ENCODE measurements at regions not wholly inside any gene's neighbourhood (a gene's known extent, or its start where the extent isn't known, plus 50 kb on each side); places are given as distances from the start of the nearest gene placed in this dataset.

- no peak overlapping the region for H3K27ac ChIP-seq (ENCODE audit: low read depth in 2 of 2, low read length in 2 of 2)
- no peak overlapping the region for H3K4me3 ChIP-seq (ENCODE audit: low read length in 3 of 3)
- no peaks in the 10 kb centered on the region for H3K36me3 ChIP-seq (ENCODE audit: control insufficient read depth in 2 of 3, insufficient read depth in 3 of 3, low read length in 3 of 3)
- FAIRE-seq (no peak), DNase-seq (no peak)
- intact Hi-C loops (cut with DNase I) = no loop called here
- no peaks in the 10 kb centered on the region for H3K9me3 ChIP-seq (ENCODE audit: control insufficient read depth in 2 of 3, insufficient read depth in 1 of 3, low read length in 3 of 3)
- no peak for TF ChIP-seq CTCF (IDR thresholded peaks at IDR 0.05; ENCODE audit: borderline replicate concordance, extremely low read depth, insufficient read depth)
- peaks cover 0 to 6% (median 3%) of the 10 kb centered on the region in 3 donors for H3K4me1 ChIP-seq (ENCODE audit: control insufficient read depth in 2 of 3, insufficient read depth in 2 of 3, low read depth in 1 of 3, low read length in 3 of 3)
- H3K27me3 ChIP-seq (ENCODE audit: control insufficient read depth, insufficient read depth, low read length) = no peaks in the 10 kb centered on the region
- H3K9ac ChIP-seq (ENCODE audit: low read length in 3 of 3) = no peak overlapping the region
Observed at GRCh38 chr6:11329726-11330412, 97.4 kb upstream of the NEDD9 start.

- DNase-seq (peak in 1 of 5 donors; percentile 46), FAIRE-seq (no peak)
- Histone ChIP-seq H3K9me3 (ENCODE audit: control insufficient read depth in 2 of 3, insufficient read depth in 1 of 3, low read length in 3 of 3) (no peaks in the 10 kb centered on the region), H3K27me3 (ENCODE audit: control insufficient read depth, insufficient read depth, low read length) (no peaks in the 10 kb centered on the region), H3K9ac (ENCODE audit: low read length in 3 of 3) (no peak overlapping the region), H3K4me3 (ENCODE audit: low read length in 3 of 3) (no peak overlapping the region), H3K36me3 (ENCODE audit: control insufficient read depth in 2 of 3, insufficient read depth in 3 of 3, low read length in 3 of 3) (no peaks in the 10 kb centered on the region), H3K27ac (ENCODE audit: low read depth in 2 of 2, low read length in 2 of 2) (no peak overlapping the region), H3K4me1 (ENCODE audit: control insufficient read depth in 2 of 3, insufficient read depth in 2 of 3, low read depth in 1 of 3, low read length in 3 of 3) (peaks cover 0 to 12% (median 5%) of the 10 kb centered on the region in 3 donors)
- intact Hi-C loops (cut with DNase I) = no loop called here
- TF ChIP-seq CTCF (IDR thresholded peaks at IDR 0.05; ENCODE audit: borderline replicate concordance, extremely low read depth, insufficient read depth) = no peak
Observed at GRCh38 chr6:11328613-11329247, 96.3 kb upstream of the NEDD9 start.

DNA sequence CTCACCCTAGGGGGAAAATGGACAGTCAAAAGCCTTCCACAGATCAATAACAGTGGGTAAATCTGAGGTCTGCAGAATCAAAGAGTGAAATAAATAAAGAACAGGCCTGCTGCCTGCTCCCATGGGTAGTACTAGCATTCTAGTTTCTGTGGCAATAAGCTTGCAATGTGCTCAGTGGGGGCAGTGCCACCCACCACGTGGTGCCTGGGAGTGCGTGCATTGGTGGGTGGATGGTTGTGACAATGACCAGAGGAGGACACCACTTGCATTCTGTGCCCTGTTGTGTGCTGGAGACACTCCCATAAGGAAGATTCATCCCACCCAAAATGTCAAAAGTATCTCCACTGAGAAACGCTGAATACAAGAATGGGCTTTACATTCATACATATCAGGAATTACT is 95.5 kb upstream of the NEDD9 start:
- FAIRE-seq (no peak), DNase-seq (no peak)
- TF ChIP-seq CTCF (IDR thresholded peaks at IDR 0.05; ENCODE audit: borderline replicate concordance, extremely low read depth, insufficient read depth) = no peak
- Histone ChIP-seq H3K9me3 (ENCODE audit: control insufficient read depth in 2 of 3, insufficient read depth in 1 of 3, low read length in 3 of 3) (no peaks in the 10 kb centered on the region), H3K4me3 (ENCODE audit: low read length in 3 of 3) (no peak overlapping the region), H3K27me3 (ENCODE audit: control insufficient read depth, insufficient read depth, low read length) (no peaks in the 10 kb centered on the region), H3K9ac (ENCODE audit: low read length in 3 of 3) (no peak overlapping the region), H3K27ac (ENCODE audit: low read depth in 2 of 2, low read length in 2 of 2) (no peak overlapping the region), H3K36me3 (ENCODE audit: control insufficient read depth in 2 of 3, insufficient read depth in 3 of 3, low read length in 3 of 3) (no peaks in the 10 kb centered on the region), H3K4me1 (ENCODE audit: control insufficient read depth in 2 of 3, insufficient read depth in 2 of 3, low read depth in 1 of 3, low read length in 3 of 3) (peaks cover 0 to 12% (median 5%) of the 10 kb centered on the region in 3 donors)
- intact Hi-C loops (cut with DNase I) = no loop called here

All from kidney (tissue), 13 donors.